Activated B cell treated with CpG ODN at 0.5 μM for 24 hours (primary cell): ENCODE measurements at regions not wholly inside any gene's neighbourhood (a gene's known extent, or its start where the extent isn't known, plus 50 kb on each side); places are given as distances from the start of the nearest gene placed in this dataset.

ENCODE experiments used
- ATAC-seq: fragments of 200-7000 bp; cut with Tn5 transposase; one replicate; pipeline ENCODE4 v1.10.0; 2021; ENCODE audit warnings: low read depth, mild to moderate bottlenecking, moderate library complexity
- CTCF ChIA-PET: fragments of 350-600 bp; sonication (Branson Sonifier 250); formaldehyde crosslinking; loops from one replicate; lab custom pipeline; 2021; ENCODE audit warnings: antibody characterized with exemption; lab: Charles Lee
- POLR2A ChIA-PET: fragments of 350-600 bp; sonication (Branson Sonifier 250); formaldehyde crosslinking; loops from one replicate; lab custom pipeline; 2021; ENCODE audit warnings: antibody characterized with exemption; lab: Charles Lee
- DNase-seq: peaks from one replicate; pipeline ENCODE4 v3.0.0; 2022
- H3K27ac Mint-ChIP-seq: one replicate; pipeline ENCODE4 v1.8.0; 2020; ENCODE audit warnings: mixed read lengths
- H3K27me3 Mint-ChIP-seq: one replicate; pipeline ENCODE4 v1.8.0; 2021; ENCODE audit warnings: mixed read lengths
- H3K36me3 Mint-ChIP-seq: one replicate; pipeline ENCODE4 v1.8.0; 2021; ENCODE audit warnings: low read depth, mixed read lengths
- H3K4me1 Mint-ChIP-seq: one replicate; pipeline ENCODE4 v1.8.0; 2021; ENCODE audit warnings: mixed read lengths
- H3K4me3 Mint-ChIP-seq: one replicate; pipeline ENCODE4 v1.8.0; 2020; ENCODE audit warnings: mild to moderate bottlenecking, mixed read lengths
- H3K9me3 Mint-ChIP-seq: one replicate; pipeline ENCODE4 v1.8.0; 2020; ENCODE audit warnings: mixed read lengths
- CTCF ChIP-seq: fragments of 200-600 bp; IDR thresholded peaks from one replicate; pipeline ENCODE4 v1.8.0; 2022; ENCODE audit warnings: antibody characterized with exemption, mild to moderate bottlenecking
- intact Hi-C: fragments of 100-400 bp; cut with micrococcal nuclease; formaldehyde crosslinking; loops from one replicate; pipeline ENCODE4 v1.15.1; 2024

- CTCF ChIA-PET = no interaction called here
- no peaks in the 10 kb centered on the region for H3K36me3 Mint-ChIP-seq
- no peak overlapping the region for H3K4me3 Mint-ChIP-seq
- TF ChIP-seq CTCF = no peak
- no peaks in the 10 kb centered on the region for H3K4me1 Mint-ChIP-seq
- intact Hi-C loops = no loop called here
- H3K9me3 Mint-ChIP-seq = peaks cover 5% of the 10 kb centered on the region
- POLR2A ChIA-PET = no interaction called here
- no peaks in the 10 kb centered on the region for H3K27me3 Mint-ChIP-seq
- DNase-seq (no peak), ATAC-seq (no peak)
- H3K27ac Mint-ChIP-seq = no peak overlapping the region
Observed at GRCh38 chr13:106186366-106187030, 349.0 kb downstream of the EFNB2 start.

- Mint-ChIP-seq H3K27ac (no peak overlapping the region), H3K27me3 (no peaks in the 10 kb centered on the region), H3K9me3 (peaks cover 5% of the 10 kb centered on the region), H3K4me3 (no peak overlapping the region), H3K4me1 (no peaks in the 10 kb centered on the region), H3K36me3 (no peaks in the 10 kb centered on the region)
- intact Hi-C loops = no loop called here
- TF ChIP-seq CTCF = no peak
- ATAC-seq (no peak), DNase-seq (no peak)
- ChIA-PET CTCF (no interaction called here), POLR2A (no interaction called here)
Observed at GRCh38 chr13:106184790-106185189, 350.7 kb downstream of the EFNB2 start.

DNA sequence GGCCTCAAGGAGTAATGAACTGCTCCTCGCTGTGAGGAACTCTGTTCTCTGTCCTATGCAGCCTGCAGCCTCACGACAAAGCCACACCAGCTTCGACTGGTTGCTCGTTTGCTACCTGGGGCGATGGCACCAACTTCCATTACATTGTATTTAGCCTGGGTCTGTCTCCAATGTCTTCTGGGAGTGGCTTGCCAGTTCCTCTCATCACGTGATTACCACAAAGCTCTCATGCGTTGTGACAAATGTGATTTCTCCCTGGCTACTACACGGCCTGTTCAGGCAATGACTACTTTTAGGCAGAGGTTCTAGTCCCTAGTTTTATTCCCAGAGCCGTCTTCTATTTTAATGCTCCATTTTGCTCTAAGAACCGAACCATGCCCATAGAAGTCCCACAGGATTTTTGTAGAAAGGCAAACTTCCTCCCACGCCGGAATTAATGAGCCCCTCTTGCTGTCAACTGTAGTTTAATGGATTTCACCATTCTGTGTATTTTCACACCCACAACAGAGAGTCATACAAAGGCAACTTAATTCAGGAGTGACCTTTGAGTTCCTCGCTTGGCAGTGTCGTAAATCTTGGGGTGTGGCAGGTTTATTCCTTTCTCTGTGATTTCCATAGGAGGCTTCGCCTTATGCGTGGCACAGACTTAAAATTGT is 351.9 kb downstream of the EFNB2 start:
- no peak for TF ChIP-seq CTCF
- DNase-seq (no peak), ATAC-seq (no peak)
- intact Hi-C loops = no loop called here
- H3K9me3 Mint-ChIP-seq = peaks cover 9% of the 10 kb centered on the region
- ChIA-PET POLR2A (no interaction called here), CTCF (no interaction called here)
- no peak overlapping the region for H3K4me3 Mint-ChIP-seq
- H3K27me3 Mint-ChIP-seq = no peaks in the 10 kb centered on the region
- no peaks in the 10 kb centered on the region for H3K4me1 Mint-ChIP-seq
- H3K36me3 Mint-ChIP-seq = no peaks in the 10 kb centered on the region
- no peak overlapping the region for H3K27ac Mint-ChIP-seq

- Mint-ChIP-seq H3K27ac (no peak overlapping the region), H3K4me3 (no peak overlapping the region), H3K36me3 (no peaks in the 10 kb centered on the region), H3K9me3 (peaks cover 9% of the 10 kb centered on the region), H3K4me1 (no peaks in the 10 kb centered on the region), H3K27me3 (no peaks in the 10 kb centered on the region)
- CTCF ChIA-PET = no interaction called here
- ATAC-seq = no peak
- no peak for TF ChIP-seq CTCF
- intact Hi-C loops = no loop called here
- POLR2A ChIA-PET = no interaction called here
- DNase-seq = no peak
Observed at GRCh38 chr13:106182404-106182803, 353.1 kb downstream of the EFNB2 start.

DNA sequence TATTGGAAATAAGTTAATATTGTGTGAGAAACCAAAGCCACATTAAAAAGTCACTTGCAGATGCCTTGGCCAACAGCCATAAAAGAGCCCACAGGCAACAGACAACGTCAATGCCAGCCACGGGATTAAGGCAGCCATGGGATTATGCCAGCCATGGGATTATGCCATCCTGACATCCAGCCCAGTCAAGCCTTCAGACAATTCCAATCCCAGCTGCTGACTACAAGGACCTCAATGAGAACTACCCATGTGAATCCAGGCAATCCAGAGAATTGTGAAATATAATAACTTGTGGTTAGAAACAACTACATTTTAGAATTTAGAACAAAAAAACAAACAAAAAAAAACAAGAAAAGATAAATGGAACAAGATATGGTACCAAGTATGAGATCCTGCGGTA is 356.6 kb downstream of the EFNB2 start:
- DNase-seq (no peak), ATAC-seq (no peak)
- H3K9me3 Mint-ChIP-seq = peaks cover 4% of the 10 kb centered on the region
- no peaks in the 10 kb centered on the region for H3K4me1 Mint-ChIP-seq
- CTCF ChIA-PET = no interaction called here
- intact Hi-C loops = no loop called here
- no peak overlapping the region for H3K4me3 Mint-ChIP-seq
- H3K36me3 Mint-ChIP-seq = no peaks in the 10 kb centered on the region
- TF ChIP-seq CTCF = no peak
- H3K27me3 Mint-ChIP-seq = no peaks in the 10 kb centered on the region
- POLR2A ChIA-PET = no interaction called here
- no peak overlapping the region for H3K27ac Mint-ChIP-seq
